ENCODE measurements at regions not wholly inside any gene's neighbourhood (a gene's known extent, or its start where the extent isn't known, plus 50 kb on each side); places are given as distances from the start of the nearest gene placed in this dataset.

DNA sequence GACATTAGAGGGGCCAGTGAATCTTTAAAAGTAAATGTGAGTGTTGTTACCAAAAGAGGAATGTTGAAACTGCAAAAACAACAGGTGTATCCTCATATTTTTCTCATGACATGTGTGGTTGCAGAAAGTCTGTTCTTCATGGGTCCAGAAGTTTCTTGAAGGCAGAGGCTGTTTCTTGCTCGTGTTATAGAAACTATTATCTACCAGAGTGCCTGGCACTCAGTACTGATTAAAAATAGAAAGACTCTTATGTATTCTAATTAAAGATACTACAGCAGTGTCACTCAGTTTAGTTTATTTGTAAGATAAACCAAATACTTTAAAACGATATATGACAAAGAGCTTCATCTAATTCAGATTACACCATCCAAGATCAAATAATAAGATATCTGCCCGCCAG lies 1864.2 kb upstream of the WWC1 start:
- Histone ChIP-seq H3K4me3 (ENCODE audit: low read depth, low read length) (no peak overlapping the region), H3K36me3 (ENCODE audit: control insufficient read depth, insufficient read depth, low read length) (no peaks in the 10 kb centered on the region), H3K27me3 (ENCODE audit: control insufficient read depth, insufficient read depth, low read length) (no peaks in the 10 kb centered on the region)
- DNase-seq (ENCODE audit: low read depth) (no peak), FAIRE-seq (no peak)
- TF ChIP-seq, protein P1, sequence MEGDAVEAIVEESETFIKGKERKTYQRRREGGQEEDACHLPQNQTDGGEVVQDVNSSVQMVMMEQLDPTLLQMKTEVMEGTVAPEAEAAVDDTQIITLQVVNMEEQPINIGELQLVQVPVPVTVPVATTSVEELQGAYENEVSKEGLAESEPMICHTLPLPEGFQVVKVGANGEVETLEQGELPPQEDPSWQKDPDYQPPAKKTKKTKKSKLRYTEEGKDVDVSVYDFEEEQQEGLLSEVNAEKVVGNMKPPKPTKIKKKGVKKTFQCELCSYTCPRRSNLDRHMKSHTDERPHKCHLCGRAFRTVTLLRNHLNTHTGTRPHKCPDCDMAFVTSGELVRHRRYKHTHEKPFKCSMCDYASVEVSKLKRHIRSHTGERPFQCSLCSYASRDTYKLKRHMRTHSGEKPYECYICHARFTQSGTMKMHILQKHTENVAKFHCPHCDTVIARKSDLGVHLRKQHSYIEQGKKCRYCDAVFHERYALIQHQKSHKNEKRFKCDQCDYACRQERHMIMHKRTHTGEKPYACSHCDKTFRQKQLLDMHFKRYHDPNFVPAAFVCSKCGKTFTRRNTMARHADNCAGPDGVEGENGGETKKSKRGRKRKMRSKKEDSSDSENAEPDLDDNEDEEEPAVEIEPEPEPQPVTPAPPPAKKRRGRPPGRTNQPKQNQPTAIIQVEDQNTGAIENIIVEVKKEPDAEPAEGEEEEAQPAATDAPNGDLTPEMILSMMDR (IDR thresholded peaks at IDR 0.05; ENCODE audit: insufficient read depth, low read length, severe bottlenecking) = no peak

DNA sequence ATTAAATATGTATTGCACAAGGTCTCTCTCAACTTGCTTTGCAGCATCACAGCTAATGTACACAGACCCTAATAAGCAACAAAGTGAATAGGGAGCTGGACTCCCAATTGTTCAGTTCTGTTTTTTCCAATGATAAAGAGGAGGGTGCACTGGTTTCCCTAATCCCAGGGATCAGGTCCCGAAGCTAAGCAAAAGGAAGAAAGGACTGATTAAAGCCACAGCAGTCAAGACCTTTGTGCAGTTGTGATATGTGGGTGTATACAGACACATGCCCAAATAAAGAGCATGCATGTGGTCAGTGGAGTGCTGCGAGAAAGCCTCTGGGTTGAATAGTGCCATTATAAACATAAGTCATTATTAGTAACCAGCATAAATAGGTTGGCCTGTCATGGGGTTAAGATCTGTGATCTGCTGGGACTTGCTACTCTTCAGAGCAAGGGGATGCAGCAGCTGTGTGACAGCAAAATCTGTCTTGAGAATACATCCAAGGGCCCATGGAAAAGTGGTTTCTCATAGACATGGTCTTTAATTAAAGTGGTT lies 1863.1 kb upstream of the WWC1 start:
- TF ChIP-seq, protein P1 (IDR thresholded peaks at IDR 0.05; ENCODE audit: insufficient read depth, low read length, severe bottlenecking) = no peak
- FAIRE-seq (peak; percentile 18), DNase-seq (ENCODE audit: low read depth) (no peak)
- Histone ChIP-seq H3K27me3 (ENCODE audit: control insufficient read depth, insufficient read depth, low read length) (no peaks in the 10 kb centered on the region), H3K36me3 (ENCODE audit: control insufficient read depth, insufficient read depth, low read length) (no peaks in the 10 kb centered on the region), H3K4me3 (ENCODE audit: low read depth, low read length) (no peak overlapping the region)

DNA sequence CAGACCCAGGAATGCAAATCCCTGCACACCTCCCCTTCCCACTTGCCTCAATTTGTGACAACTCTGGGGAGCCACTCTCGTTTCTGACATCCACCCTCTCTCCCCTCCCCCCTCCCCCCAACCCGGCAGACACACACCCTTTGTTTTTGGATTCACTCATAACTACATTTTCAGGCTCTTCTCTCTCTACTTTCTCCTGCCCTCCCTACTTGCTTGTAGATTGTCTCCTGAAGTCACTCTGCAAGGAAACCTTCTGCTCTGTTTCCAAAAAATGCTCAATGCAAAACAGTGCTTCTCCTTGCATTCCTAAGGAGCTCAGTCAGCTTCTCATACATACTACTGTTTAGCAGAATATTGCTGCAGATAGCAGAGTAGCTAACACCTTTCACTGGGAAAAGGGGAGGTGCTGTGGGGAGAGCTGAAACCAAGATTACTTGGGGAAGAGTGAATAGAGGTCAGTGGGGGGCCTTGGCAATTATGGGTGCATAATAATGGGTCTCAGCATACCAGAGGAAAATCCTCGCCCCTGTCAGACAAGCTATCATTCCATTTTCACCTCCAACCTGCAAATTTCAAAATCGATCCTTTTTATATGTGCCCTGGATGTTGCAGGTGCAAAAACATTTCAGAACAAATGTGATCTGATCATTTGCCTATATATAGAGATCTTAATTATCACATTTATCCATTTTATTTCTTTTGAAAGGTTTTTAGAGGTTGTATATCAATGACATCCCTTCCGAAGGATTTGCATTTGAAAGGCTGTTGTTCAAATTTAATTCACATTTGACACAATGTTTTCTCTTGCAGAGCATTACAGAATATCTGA lies 1860.7 kb upstream of the WWC1 start:
- Histone ChIP-seq H3K36me3 (ENCODE audit: control insufficient read depth, insufficient read depth, low read length) (no peaks in the 10 kb centered on the region), H3K4me3 (ENCODE audit: low read depth, low read length) (no peak overlapping the region), H3K27me3 (ENCODE audit: control insufficient read depth, insufficient read depth, low read length) (no peaks in the 10 kb centered on the region)
- TF ChIP-seq, protein P1 (IDR thresholded peaks at IDR 0.05; ENCODE audit: insufficient read depth, low read length, severe bottlenecking) = no peak
- DNase-seq (ENCODE audit: low read depth) (no peak), FAIRE-seq (no peak)

DNA sequence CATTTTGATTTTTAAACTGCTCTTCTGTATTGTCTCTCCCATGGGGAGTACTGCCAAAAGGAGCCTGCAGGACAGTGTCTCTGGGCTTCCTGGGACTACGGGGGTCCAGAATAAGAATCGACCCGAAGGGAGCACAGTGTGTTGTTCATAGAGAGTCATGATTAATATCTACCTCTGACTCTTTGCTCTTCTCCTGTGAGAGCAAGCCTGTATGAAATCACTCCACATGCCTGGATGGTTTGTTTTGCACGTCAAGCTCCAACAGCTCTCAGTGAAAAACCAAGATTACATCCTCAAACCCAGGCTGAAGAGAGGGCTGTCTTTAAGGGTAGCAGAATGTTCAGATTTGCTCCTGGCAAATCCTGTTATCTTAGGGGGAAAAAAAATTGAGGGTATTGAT lies 1860.0 kb upstream of the WWC1 start:
- Histone ChIP-seq H3K27me3 (ENCODE audit: control insufficient read depth, insufficient read depth, low read length) (no peaks in the 10 kb centered on the region), H3K36me3 (ENCODE audit: control insufficient read depth, insufficient read depth, low read length) (no peaks in the 10 kb centered on the region), H3K4me3 (ENCODE audit: low read depth, low read length) (no peak overlapping the region)
- DNase-seq (ENCODE audit: low read depth) = no peak
- TF ChIP-seq, protein P1 (IDR thresholded peaks at IDR 0.05; ENCODE audit: insufficient read depth, low read length, severe bottlenecking) = no peak
- FAIRE-seq = no peak

DNA sequence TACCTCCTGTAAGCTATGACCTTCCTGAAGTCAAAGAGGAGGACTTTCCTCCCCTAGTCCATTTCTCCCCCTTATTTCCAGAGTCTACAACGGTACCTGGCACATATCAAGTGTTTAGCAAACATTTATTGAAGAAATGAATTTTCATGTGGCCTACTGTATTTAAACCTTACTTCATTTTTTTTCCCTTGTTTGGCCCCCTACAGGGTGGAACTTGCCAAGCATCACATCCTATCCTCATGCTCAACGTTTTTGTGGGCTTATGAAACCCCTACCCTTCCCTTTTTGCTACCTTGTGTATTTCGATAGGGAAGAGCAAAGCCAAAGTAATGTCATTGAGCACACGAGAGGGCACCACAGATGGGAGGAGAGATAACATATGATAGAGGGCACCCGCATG lies 1857.8 kb upstream of the WWC1 start:
- FAIRE-seq (no peak), DNase-seq (ENCODE audit: low read depth) (no peak)
- TF ChIP-seq, protein P1 (IDR thresholded peaks at IDR 0.05; ENCODE audit: insufficient read depth, low read length, severe bottlenecking) = no peak
- H3K4me3 ChIP-seq (ENCODE audit: low read depth, low read length) = no peak overlapping the region
- no peaks in the 10 kb centered on the region for H3K36me3 ChIP-seq (ENCODE audit: control insufficient read depth, insufficient read depth, low read length)
- no peaks in the 10 kb centered on the region for H3K27me3 ChIP-seq (ENCODE audit: control insufficient read depth, insufficient read depth, low read length)

Measured in bronchial epithelial cell (primary cell).